T47D (cell line): ENCODE measurements at regions not wholly inside any gene's neighbourhood (a gene's known extent, or its start where the extent isn't known, plus 50 kb on each side); places are given as distances from the start of the nearest gene placed in this dataset.

Experiments used
- DNase-seq, 2 experiments: peaks; one replicate each; pipeline versions ENCODE4 v3.0.0 to v3.0.0-alpha.2; 2011 to 2012; ENCODE audit warnings: low read depth in 1 of 2, low spot score in 1 of 2
- JUND ChIP-seq: IDR thresholded peaks from 2 replicates; pipeline ENCODE4 v1.6.1; 2012; ENCODE audit warnings: low read depth
- in situ Hi-C: cut with HindIII; loops from 2 replicates; pipeline ENCODE4 v1.10.0; 2016; ENCODE audit warnings: low sequenced_read_pairs, low pct_unique_long_range_greater_than_20kb

DNA sequence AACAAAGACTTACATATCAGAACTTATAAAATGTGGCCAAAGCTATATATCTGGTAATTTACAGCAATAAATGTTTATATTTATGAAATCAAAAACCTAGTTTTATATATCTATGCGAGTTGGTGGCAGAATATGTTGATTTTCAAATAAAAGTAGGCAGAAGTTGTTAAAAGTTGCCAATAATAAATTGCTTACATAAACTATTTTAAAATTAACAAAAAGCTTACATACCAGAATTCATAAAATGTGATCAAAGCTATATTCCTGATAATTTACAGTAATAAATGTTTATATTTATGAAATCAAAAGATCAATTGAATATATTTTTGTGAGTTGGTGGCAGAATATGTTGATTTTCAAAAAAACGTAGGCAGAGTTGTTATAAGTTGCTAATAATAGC is 451.8 kb upstream of the KHDRBS2 start:
- in situ Hi-C loops, result no loop called here
- DNase-seq, result no peak
- no peak for TF ChIP-seq JUND

DNA sequence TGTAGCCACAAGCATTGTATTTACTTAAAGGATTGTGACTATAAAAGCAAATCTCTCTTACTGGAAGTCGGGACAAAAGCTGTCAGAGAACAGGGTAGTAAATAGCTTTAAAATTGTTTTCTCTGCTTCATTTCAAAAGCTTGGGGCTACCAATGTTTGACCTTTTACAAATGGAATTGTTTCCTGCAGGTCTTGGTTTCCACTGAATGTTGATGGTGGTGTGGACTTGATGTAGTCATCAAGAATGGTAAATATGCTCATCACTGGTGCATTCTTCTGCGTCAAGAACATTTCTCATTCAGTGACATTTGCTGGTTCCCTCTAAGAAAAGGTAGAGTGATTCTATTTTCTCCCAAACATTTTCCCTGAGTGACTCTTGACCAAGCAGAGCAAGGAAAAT is 435.4 kb upstream of the KHDRBS2 start:
- no peak for DNase-seq
- in situ Hi-C loops, result no loop called here
- no peak for TF ChIP-seq JUND

DNA sequence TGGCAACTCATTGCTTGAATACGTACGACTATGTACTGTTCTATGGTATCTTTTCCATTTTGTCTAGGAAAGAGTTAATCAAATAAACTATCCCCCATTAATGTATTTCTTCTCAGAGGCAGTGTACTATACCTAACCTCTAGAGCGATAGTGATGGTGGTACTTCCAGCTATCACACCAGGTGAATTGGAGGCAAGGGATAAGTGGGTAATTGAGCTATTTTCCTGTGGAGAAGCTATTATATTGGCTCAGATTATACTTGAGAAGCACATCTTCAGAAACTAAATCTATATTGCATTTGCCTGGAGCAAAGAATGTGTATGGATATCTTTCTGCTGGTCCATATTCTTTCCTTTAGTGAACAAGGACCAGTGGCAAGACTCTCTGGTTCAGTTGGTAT is 430.7 kb upstream of the KHDRBS2 start:
- in situ Hi-C loops, result no loop called here
- DNase-seq, result no peak
- no peak for TF ChIP-seq JUND

DNA sequence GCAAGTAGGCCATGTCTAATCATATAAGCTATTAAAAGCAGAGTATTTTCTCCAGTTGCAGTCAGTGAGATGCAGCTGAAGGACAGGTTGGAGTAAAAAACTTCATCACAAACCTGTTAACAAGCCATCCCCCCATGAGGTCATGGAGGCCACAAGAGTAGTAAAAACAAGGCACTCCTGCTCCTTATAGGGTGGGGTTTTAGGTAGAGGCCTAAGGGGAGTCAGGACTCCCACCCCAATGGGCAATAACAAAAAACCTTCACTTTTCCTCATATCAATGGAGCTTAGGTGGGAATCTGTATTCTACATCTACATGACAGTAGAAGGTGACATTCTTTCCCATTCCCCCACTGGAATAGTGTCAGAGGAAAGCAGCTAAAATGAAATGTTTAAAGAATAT is 428.1 kb upstream of the KHDRBS2 start:
- TF ChIP-seq JUND, result no peak
- no peak for DNase-seq
- in situ Hi-C loops, result no loop called here

DNA sequence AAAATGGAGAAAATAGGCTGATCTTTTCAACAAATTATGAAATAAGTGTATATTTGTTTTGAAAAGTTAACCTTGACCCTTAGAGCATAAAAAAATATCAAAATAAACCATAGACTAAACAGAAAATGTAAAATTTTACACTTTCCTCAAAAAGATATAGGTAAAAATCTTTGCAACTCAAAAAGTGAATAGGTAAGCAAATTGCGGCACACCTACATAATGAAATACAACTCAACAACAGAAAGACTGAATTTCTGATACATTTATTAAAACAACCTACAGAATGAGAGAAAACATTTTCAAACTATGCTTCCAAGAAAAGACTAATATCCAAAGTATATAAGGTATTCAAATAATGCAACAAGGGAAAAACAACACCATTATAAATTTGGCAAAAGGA is 425.7 kb upstream of the KHDRBS2 start:
- in situ Hi-C loops, result no loop called here
- DNase-seq, result no peak
- no peak for TF ChIP-seq JUND

GRCh38 chr6:62707914-62708313 is 421.9 kb upstream of the KHDRBS2 start:
- DNase-seq, result no peak
- TF ChIP-seq JUND, result no peak
- in situ Hi-C loops, result no loop called here

DNA sequence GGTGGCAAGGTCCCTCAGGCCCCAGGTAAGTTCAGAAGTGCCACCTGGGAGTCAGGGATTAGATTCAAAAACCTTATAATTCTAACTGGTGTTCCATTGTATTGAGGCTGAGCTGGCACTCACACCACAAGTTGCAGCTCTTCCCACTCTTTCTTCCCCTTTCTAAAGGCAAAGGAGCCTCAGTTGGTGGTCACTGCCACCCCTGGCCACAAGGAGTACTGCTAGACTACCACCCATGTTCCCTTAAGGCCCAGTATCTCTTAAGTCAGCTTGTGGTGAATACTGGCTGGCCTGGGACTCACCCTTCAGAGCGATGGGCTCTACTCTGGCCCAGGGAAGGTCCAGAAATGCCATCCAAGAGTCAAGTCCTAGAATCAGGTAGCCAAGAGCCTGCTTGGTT is 421.1 kb upstream of the KHDRBS2 start:
- in situ Hi-C loops, result no loop called here
- TF ChIP-seq JUND, result no peak
- DNase-seq, result no peak

GRCh38 chr6:62683063-62683462 is 397.0 kb upstream of the KHDRBS2 start:
- no peak for DNase-seq
- in situ Hi-C loops, result no loop called here
- no peak for TF ChIP-seq JUND

- in situ Hi-C loops, result no loop called here
- TF ChIP-seq JUND, result no peak
- no peak for DNase-seq
Observed at GRCh38 chr6:62681108-62681507, 395.1 kb upstream of the KHDRBS2 start.

- DNase-seq, result no peak
- TF ChIP-seq JUND, result no peak
- in situ Hi-C loops, result no loop called here
Observed at GRCh38 chr6:62672989-62673388, 387.0 kb upstream of the KHDRBS2 start.

DNA sequence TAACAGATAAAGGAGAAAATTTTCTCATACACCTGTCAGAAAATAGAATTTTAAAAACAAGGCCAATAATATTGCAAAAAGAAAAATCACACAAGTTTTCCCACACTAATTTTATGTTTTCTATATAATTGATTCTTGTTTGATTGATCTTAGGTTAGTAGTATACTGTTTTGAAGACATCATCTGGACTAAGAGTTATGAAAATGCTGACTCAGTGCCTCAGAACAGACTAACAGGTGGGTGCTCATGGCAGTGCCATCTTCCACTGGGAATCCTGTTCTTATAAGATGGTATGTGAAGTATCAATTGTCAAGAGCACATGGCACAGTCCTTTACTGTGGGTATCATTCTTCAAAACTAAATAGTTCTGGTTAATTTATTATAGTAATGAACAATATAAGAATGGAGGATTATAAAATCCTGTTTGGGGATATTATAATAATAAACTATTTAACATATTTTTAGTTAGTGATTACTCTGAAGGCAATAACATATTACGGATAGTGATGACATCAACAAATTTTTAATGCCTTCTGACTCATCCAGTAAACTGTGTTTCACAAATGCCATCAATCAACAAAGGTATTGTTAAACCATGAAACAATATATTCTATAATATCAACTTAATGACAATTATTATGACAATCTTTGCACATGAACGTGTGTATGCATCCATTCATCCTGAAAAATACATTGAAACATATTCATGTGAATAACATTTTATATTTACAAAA is 384.6 kb upstream of the KHDRBS2 start:
- TF ChIP-seq JUND, result no peak
- no peak for DNase-seq
- in situ Hi-C loops, result no loop called here

- no peak for TF ChIP-seq JUND
- in situ Hi-C loops, result no loop called here
- DNase-seq, result no peak
Observed at GRCh38 chr6:62669831-62670230, 383.8 kb upstream of the KHDRBS2 start.

- TF ChIP-seq JUND, result no peak
- peak in 1 of 2 experiments; percentile 22 for DNase-seq
- in situ Hi-C loops, result no loop called here
Observed at GRCh38 chr6:62652692-62653328, 366.8 kb upstream of the KHDRBS2 start.

DNA sequence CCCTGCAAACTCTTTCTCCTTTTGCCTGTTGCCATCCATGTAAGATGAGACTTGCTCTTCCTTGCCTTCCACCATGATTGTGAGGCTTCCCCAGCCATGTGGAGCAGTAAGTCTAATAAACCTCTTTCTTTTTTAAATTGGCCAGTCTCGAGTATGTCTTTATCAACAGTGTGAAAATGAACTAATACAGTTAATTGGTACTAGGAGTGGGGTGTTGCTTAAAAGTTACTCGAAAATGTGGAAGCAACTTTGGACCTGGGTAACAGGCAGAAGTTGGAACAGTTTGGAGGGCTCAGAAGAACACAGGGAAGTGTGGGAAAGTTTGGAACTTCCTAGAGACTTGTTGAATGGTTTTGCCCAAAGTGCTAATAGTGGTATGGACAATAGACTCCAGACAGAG is 359.2 kb upstream of the KHDRBS2 start:
- DNase-seq, result no peak

More for the DNA sequence above, 359.2 kb upstream of the KHDRBS2 start:
- in situ Hi-C loops, result no loop called here
- no peak for TF ChIP-seq JUND
